ENCODE measurements at regions not wholly inside any gene's neighbourhood (a gene's known extent, or its start where the extent isn't known, plus 50 kb on each side); places are given as distances from the start of the nearest gene placed in this dataset.
A peak's percentile ranks its signal among the peaks of the same experiment; 100 is the strongest.

DNA sequence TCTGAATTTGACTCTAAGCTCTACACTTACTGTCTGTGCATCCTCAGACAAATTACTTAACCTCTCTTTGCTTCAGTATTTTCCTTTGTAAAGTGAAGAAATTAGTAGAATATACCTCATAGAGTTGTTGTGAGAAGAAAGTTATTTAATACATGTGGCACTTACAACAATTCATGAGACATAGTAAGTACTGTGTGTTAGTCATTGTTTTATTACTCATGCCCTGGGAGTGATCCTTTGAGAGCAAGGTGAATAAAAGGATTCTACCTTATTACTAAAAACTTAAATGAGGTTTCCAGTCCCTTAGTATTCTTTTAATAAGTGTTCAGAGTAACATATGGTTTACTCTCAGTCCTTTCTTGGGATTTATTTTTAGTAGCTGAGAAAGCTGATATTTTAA, 233.6 kb upstream of the MAP3K7 start:
- peak; percentile 56 for ATAC-seq

- no peak for ATAC-seq
Measured at GRCh38 chr6:90819483-90819882, 232.6 kb upstream of the MAP3K7 start.

DNA sequence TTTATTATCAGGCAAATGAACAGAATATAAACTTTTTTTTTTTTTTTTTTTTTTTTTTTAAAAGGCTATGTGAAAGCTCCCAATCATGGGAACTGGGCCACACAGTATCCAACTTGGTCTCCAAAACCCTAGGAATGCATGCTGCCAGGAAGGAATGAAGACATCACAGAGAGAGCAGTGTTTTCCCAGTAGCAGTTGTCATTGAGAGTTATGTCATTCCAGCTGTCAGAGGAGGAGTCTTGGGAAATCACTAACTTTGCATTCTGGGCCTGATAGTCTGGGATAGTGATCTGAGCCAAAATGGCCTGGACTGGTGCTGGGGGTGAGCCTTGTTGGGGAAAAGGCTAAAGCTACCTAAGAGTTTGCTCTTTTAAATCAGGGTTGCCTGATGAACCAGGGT, 231.3 kb upstream of the MAP3K7 start:
- ATAC-seq, result no peak

DNA sequence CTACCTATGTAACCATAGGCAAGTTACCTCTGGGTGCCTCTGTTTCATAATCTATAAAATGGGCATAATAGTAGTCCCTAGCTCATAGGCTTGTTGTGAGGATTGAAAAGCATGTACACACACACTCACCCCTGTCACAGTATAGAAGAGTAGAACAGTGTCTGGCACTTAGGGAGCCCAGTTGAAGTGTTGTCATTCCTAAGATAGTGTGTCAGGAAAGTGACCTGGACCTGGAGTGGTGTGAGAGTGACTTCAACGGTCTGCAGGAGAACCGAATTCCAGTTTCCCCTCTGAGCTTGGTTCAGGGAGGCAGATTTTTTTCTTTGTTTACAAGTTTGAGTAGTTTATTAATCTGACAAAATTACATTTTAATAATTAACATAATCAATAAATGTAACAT, 229.9 kb upstream of the MAP3K7 start:
- ATAC-seq, result no peak

GRCh38 chr6:90811596-90812226, 224.8 kb upstream of the MAP3K7 start:
- ATAC-seq, result no peak

DNA sequence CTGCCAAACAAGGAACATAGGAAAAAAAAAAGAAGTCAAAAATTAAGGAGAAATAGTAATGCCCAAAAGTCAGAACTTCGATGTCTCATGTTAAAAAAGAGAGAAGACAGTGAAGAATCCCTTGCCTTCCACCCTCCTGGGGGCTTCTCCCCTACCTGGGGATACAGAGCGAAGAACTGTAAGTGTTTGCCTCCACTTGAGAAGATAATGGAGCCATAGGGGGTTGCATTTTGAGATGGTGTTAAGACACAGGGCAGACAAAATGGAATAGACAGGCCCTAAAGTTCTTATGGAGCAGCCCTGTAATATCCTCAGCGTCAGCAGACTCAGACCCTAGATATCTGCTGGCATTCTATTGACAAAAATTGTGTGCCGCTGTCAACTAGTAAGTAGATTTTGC, 222.2 kb upstream of the MAP3K7 start:
- ATAC-seq, result no peak

- no peak for ATAC-seq
Measured at GRCh38 chr6:90807791-90808701, 221.2 kb upstream of the MAP3K7 start.

GRCh38 chr6:90805619-90806155, 218.8 kb upstream of the MAP3K7 start:
- ATAC-seq, result no peak

DNA sequence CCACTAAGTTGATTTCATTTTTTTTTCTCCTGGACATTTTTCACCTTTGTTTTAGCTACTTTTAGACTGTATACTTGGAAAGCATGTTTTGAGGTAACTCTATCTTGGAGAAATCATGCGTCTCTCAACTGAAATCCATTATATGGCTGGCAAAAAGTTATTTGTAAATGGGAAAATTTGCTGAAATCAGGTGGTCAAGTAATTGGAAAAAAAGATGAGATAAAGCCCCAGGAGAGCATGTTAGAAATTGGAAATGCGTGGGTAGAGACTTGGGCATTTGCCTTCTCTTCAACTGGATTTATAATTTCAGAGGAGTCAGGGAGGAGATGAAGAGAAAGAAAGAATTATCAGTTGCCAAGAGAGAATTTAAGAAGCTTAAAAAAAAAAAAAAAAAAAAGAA, 217.1 kb upstream of the MAP3K7 start:
- ATAC-seq, result no peak

DNA sequence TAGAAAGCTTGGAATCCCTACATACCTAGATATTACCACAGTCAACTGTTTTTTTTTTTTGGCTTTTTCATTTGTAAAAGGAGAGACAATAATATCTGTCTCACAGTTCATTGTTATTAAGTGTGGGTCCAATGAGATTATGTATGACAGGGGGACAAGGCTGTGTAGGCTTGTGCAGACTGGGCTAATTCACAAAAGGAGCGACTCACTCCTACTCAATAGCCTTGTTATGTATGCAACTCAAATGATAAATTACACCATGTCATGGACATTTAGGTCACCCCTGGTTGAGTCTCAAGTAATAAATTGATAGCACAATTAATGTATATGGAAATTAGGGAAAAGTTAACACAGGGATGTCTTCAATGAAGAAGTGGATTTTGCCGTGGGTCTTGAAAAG, 208.2 kb upstream of the MAP3K7 start:
- no peak for ATAC-seq

DNA sequence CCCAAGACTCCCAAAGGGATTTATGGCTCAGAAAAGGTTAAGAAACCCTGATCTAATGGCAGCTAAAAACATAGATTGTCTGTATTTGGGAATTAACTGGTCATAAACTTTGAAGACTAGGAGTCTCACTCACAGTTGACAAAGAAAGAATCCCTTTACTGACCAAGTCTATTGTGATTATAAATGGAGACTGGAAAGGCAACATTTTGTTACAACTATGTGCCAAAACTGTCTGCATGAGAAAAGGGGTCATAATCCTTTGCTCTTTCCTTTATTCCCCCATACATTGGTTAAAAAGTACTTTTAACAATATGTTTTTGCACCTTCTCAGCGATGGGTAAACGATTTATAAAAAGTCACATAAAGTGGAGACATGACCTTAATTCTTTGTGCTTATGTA, 206.9 kb upstream of the MAP3K7 start:
- ATAC-seq, result no peak

DNA sequence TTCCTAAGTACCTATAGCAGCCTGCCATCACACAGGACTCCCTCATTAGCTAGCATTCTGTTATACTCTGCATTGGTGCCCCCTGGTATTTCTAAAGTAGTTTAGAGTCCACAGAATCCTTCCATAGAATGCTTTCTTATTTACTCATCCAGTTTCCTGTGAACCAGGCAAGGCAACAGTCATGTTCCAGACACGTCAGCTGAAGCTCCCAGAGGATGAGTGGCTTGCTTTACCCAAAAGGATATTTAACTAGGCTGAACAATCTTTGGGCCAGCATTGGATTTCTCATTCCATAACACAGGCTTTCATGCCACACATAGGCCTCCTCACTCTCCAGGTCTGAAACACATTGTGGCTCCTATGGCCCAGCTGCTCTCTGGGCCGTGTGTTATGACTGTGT, 203.8 kb upstream of the MAP3K7 start:
- ATAC-seq, result no peak

- no peak for ATAC-seq
Measured at GRCh38 chr6:90790058-90790457, 203.2 kb upstream of the MAP3K7 start.

DNA sequence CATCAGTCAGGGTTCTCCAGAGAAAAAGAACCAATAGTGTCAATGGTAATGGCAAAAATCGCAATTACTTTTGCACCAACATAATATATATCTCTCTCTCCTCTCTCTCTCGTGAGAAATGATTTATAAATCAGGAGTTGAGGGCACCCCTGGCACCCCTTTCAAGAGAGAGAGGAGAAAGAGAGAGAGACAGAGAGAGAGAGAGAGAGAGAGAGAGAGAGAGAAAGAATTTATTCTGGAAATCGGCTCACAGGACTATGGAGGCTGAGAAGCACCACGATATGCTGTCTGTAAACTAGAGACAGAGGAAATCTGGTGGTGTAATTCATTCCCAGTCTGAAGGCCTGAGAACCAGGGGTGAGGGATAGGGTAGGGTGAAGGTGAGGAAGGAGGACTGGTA, 201.9 kb upstream of the MAP3K7 start:
- ATAC-seq, result no peak

DNA sequence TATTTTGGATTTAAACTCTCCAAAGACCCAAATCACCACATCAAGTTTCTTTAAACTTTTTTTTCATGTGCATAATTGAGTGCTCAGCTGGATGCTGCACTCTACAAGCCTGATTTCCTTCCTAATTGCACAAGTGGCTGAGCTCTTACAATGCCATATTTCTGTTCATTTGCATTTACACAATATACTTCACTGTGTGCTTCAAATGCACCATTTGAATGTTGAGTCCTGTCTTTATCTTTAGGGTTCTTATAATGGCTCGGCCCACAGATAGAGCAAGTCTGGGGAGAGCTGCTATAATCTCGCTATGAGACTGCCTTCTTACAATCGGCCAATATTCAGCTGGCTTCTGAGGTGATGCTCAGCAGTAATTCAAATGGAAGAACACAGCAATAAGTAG, 200.6 kb upstream of the MAP3K7 start:
- ATAC-seq, result no peak

GRCh38 chr6:90780778-90781177, 193.9 kb upstream of the MAP3K7 start:
- ATAC-seq, result no peak

GRCh38 chr6:90780141-90780540, 193.3 kb upstream of the MAP3K7 start:
- no peak for ATAC-seq

- ATAC-seq, result no peak
Measured at GRCh38 chr6:90778417-90779203, 191.7 kb upstream of the MAP3K7 start.

DNA sequence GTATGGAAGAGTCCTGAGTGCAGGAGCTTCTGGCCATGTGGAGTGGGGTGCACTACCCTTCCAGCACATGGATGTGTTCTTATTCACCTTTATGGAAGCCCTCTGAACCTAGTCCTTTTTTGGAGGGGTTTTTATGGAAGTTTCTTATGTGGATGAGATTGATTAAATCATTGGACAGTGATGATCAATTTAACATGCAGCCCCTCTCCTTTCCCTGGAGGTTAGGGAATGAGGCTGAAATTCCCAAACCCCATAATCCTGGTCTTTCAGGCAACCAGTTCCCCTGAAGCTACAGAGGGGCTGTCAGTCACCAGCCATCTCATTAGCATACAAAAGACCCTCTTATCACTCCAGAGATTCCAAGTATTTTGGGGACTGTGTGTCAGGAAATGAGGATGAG, 183.9 kb upstream of the MAP3K7 start:
- no peak for ATAC-seq

DNA sequence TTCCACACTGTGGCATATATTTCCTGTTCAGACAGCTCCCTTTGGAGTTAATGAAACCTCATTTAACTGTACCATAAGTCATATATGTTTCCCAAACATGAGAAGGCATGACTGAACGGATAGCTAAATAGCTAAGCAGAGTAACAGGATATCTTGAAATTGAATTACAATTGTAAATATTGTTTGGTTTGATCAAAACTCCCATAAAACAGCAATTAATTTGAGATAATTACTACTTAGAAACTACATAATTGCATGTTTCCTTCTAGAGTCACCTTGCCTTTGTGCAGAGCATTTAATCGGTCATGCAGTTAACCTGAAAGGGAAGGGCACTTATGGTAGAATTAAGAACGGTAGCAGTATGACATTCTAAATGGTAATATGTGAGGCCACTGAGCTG, 179.0 kb upstream of the MAP3K7 start:
- ATAC-seq, result no peak

DNA sequence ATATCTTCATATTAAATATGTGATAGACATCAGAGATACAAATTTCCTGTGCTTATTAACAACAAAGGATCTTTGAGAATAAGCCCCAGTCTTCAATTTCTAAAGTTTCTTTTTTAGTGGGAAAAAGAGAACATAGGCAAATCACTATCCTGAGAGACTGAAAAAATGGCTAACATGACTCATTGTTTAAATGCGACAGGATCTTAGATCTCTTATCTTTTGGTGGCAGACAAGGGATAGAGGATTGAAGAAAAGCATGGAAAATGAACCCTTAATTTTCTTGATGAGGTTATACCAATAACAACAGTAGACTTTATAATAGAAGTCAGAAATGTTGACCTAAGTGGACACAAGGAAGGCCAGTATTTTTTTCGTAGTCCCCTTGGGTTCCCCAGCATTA, 178.6 kb upstream of the MAP3K7 start:
- no peak for ATAC-seq

DNA sequence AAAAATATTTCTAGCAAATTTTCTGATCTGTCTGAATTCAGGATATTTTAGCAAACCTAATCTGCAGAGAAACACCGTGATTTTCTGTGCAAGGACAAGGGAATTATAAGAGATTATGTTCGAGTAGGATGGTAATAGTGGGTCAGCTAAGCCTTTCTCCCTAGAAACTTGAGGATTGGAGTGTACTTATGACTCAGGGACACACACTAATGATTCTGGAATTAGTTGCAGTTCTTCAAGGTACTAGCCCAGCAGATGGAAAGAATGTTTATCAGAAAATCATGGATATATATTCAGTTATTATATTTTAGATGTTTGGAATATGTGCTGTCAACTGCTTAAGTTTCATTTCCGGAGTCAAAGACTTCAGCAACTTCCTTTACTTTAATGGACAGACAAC, 177.1 kb upstream of the MAP3K7 start:
- ATAC-seq, result no peak

DNA sequence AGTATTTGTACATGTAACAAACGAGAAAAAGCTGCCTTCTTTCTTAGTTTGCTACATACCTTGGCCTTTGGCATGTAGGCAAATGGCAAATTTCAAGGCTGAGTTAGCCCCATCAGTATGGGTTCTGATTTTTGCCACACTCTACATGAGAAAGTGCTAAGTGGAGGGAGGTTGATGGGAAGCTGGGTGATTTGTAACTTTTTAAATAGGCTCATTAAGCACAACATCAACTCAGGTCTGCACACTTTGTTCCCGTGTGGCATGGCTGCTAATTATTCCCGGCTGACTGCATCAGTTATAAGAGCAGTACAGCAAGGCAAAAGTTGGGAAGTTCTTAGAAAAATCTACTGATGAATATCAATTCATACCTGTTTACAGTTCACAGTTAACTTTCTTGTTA, 172.8 kb upstream of the MAP3K7 start:
- ATAC-seq, result no peak
